Neutrophil (primary cell): ENCODE measurements at regions not wholly inside any gene's neighbourhood (a gene's known extent, or its start where the extent isn't known, plus 50 kb on each side); places are given as distances from the start of the nearest gene placed in this dataset.

Experiments
- H3K27ac ChIP-seq: fragments of 200-600 bp; sonication (generic); 2 replicates; pipeline ENCODE4 v1.5.1; 2016; ENCODE audit warnings: mild to moderate bottlenecking, moderate library complexity
- H3K27me3 ChIP-seq: fragments of 200-600 bp; sonication (generic); 2 replicates; pipeline ENCODE4 v1.6.0; 2016; ENCODE audit warnings: mild to moderate bottlenecking
- H3K36me3 ChIP-seq: fragments of 200-600 bp; sonication (generic); 2 replicates; pipeline ENCODE4 v1.5.1; 2017
- H3K4me1 ChIP-seq, 2 experiments: fragments of 200-600 bp in 1 of 2; sonication (generic) in 1 of 2; 1 replicate in 1 of 2; 2 replicates in 1 of 2; pipeline versions ENCODE4 v1.5.1 to v1.6.1; 2013 to 2016; ENCODE audit warnings: low read depth in 1 of 2, low read length in 1 of 2, mild to moderate bottlenecking in 1 of 2, moderate library complexity in 1 of 2; ENCODE audit not compliant: control insufficient read depth in 1 of 2, insufficient read depth in 1 of 2
- H3K4me3 ChIP-seq, 2 experiments: fragments of 200-600 bp in 1 of 2; sonication (generic) in 1 of 2; 1 replicate in 1 of 2; 2 replicates in 1 of 2; pipeline ENCODE4 v1.5.1; 2013 to 2016; ENCODE audit warnings: low read depth in 1 of 2, low read length in 1 of 2, mild to moderate bottlenecking in 1 of 2, moderate library complexity in 1 of 2
- H3K9me3 ChIP-seq: fragments of 200-600 bp; sonication (generic); 2 replicates; pipeline ENCODE4 v1.5.1; 2016
- CTCF ChIP-seq: fragments of 200-600 bp; sonication (generic); IDR thresholded peaks from 2 replicates; pipeline ENCODE4 v1.5.1; 2016; ENCODE audit warnings: antibody characterized with exemption

- Histone ChIP-seq H3K27ac (no peak overlapping the region), H3K4me1 (no peaks in the 10 kb centered on the region), H3K27me3 (no peaks in the 10 kb centered on the region), H3K36me3 (no peaks in the 10 kb centered on the region), H3K4me3 (no peak overlapping the region), H3K9me3 (no peaks in the 10 kb centered on the region)
- no peak for TF ChIP-seq CTCF
Measured at GRCh38 chr11:130693543-130693942, 222.7 kb downstream of the SNX19 start.

- no peaks in the 10 kb centered on the region for H3K4me1 ChIP-seq
- H3K27me3 ChIP-seq = no peaks in the 10 kb centered on the region
- no peak overlapping the region for H3K4me3 ChIP-seq
- no peak for TF ChIP-seq CTCF
- no peaks in the 10 kb centered on the region for H3K36me3 ChIP-seq
- H3K9me3 ChIP-seq = no peaks in the 10 kb centered on the region
- no peak overlapping the region for H3K27ac ChIP-seq
Measured at GRCh38 chr11:130694488-130695045, 221.7 kb downstream of the SNX19 start.

GRCh38 chr11:130698174-130698573 is 218.1 kb downstream of the SNX19 start:
- Histone ChIP-seq H3K4me3 (no peak overlapping the region), H3K9me3 (no peaks in the 10 kb centered on the region), H3K4me1 (no peaks in the 10 kb centered on the region), H3K27me3 (no peaks in the 10 kb centered on the region), H3K27ac (no peak overlapping the region), H3K36me3 (no peaks in the 10 kb centered on the region)
- no peak for TF ChIP-seq CTCF

- no peak overlapping the region for H3K27ac ChIP-seq
- no peaks in the 10 kb centered on the region for H3K36me3 ChIP-seq
- no peak overlapping the region for H3K4me3 ChIP-seq
- no peaks in the 10 kb centered on the region for H3K9me3 ChIP-seq
- TF ChIP-seq CTCF = no peak
- H3K4me1 ChIP-seq = no peaks in the 10 kb centered on the region
- H3K27me3 ChIP-seq = no peaks in the 10 kb centered on the region
Measured at GRCh38 chr11:130699561-130699960, 216.7 kb downstream of the SNX19 start.

- H3K4me1 ChIP-seq = no peaks in the 10 kb centered on the region
- no peak for TF ChIP-seq CTCF
- H3K27ac ChIP-seq = no peak overlapping the region
- no peaks in the 10 kb centered on the region for H3K9me3 ChIP-seq
- H3K36me3 ChIP-seq = no peaks in the 10 kb centered on the region
- no peaks in the 10 kb centered on the region for H3K27me3 ChIP-seq
- no peak overlapping the region for H3K4me3 ChIP-seq
Measured at GRCh38 chr11:130700092-130700491, 216.2 kb downstream of the SNX19 start.
